Endodermal cell (in vitro differentiated cells): ENCODE measurements at regions not wholly inside any gene's neighbourhood (a gene's known extent, or its start where the extent isn't known, plus 50 kb on each side); places are given as distances from the start of the nearest gene placed in this dataset.

Experiments
- DNase-seq: peaks from one replicate; pipeline ENCODE4 v3.0.0-alpha.2; 2017
- H3K27ac ChIP-seq: 2 replicates; pipeline ENCODE4 v1.5.1; 2013; ENCODE audit warnings: mild to moderate bottlenecking, low read depth, low read length, moderate library complexity
- H3K27me3 ChIP-seq: 2 replicates; pipeline ENCODE4 v1.6.1; 2013; ENCODE audit warnings: mild to moderate bottlenecking, low read length, moderate library complexity; ENCODE audit not compliant: insufficient read depth, control insufficient read depth, poor library complexity, severe bottlenecking
- H3K36me3 ChIP-seq: 2 replicates; pipeline ENCODE4 v1.7.0; 2013; ENCODE audit warnings: mild to moderate bottlenecking, low read length, moderate library complexity; ENCODE audit not compliant: control insufficient read depth, insufficient read depth
- H3K4me1 ChIP-seq: one replicate; pipeline ENCODE4 v1.7.0; 2013; ENCODE audit warnings: low read length; ENCODE audit not compliant: control insufficient read depth, insufficient read depth
- H3K4me3 ChIP-seq: 2 replicates; pipeline ENCODE4 v1.5.1; 2013; ENCODE audit warnings: mild to moderate bottlenecking, low read length, moderate library complexity
- H3K9ac ChIP-seq: 2 replicates; pipeline ENCODE4 v1.6.1; 2013; ENCODE audit warnings: mild to moderate bottlenecking, low read length, moderate library complexity; ENCODE audit not compliant: poor library complexity, severe bottlenecking; ENCODE audit errors: extremely low read depth
- H3K9me3 ChIP-seq: 2 replicates; pipeline ENCODE4 v1.6.1; 2013; ENCODE audit warnings: mild to moderate bottlenecking, low read length, moderate library complexity; ENCODE audit not compliant: control insufficient read depth
- H3K27ac Mint-ChIP-seq: 2 replicates; pipeline ENCODE4 v1.8.0; 2020; ENCODE audit warnings: mixed read lengths
- H3K27me3 Mint-ChIP-seq: 2 replicates; pipeline ENCODE4 v1.8.0; 2021; ENCODE audit warnings: mild to moderate bottlenecking, mixed read lengths; ENCODE audit not compliant: insufficient read depth
- H3K36me3 Mint-ChIP-seq: 2 replicates; pipeline ENCODE4 v1.8.0; 2020; ENCODE audit warnings: low read depth, mixed read lengths
- H3K4me1 Mint-ChIP-seq: 2 replicates; pipeline ENCODE4 v1.8.0; 2020; ENCODE audit warnings: mixed read lengths
- H3K4me3 Mint-ChIP-seq: 2 replicates; pipeline ENCODE4 v1.8.0; 2020; ENCODE audit warnings: mild to moderate bottlenecking, moderate library complexity, mixed read lengths
- H3K9me3 Mint-ChIP-seq: 2 replicates; pipeline ENCODE4 v1.8.0; 2020; ENCODE audit warnings: mild to moderate bottlenecking, mixed read lengths
- WGBS, 2 experiments: methylation state at CpG; one replicate each; pipeline versions ENCODE4 v1.1.5 to v1.1.7; 2013; ENCODE audit warnings: missing lambda C conversion rate in 2 of 2, mixed read lengths in 1 of 2; ENCODE audit not compliant: insufficient coverage in 1 of 2, insufficient read length in 1 of 2; 5-methylcytosine and 5-hydroxymethylcytosine counted together
- TF ChIP-seq, protein P1 (sequence below): fragments of 200-600 bp; sonication (generic); conservative IDR thresholded peaks from 2 replicates; pipeline ENCODE4 v1.5.0; 2021; ENCODE audit warnings: antibody characterized with exemption, mild to moderate bottlenecking

DNA sequence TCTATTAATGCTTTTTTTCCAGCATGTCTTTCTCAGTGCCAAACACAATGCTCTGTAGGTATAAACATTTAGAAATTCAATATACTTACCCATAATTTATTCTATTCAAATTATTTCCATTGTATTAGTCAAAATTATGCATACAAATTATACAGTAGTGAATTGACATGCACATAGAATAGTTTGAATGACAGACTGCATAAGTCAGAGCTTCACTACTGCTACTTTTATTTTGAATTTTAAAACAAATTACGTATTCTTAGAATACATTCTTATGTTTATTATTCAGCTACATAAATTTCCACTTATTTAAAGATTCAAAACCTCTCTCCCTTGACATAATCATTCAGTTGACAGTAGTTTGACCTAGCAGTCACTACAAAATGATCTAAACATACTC lies 808.0 kb upstream of the CCDC179 start:
- no peak overlapping the region for H3K9ac ChIP-seq
- peaks cover 11% of the 10 kb centered on the region for H3K9me3 ChIP-seq
- DNase-seq: no peak
- Mint-ChIP-seq H3K9me3 (peaks cover 3% of the 10 kb centered on the region), H3K4me1 (peaks cover under 1% of the 10 kb centered on the region), H3K27me3 (no peaks in the 10 kb centered on the region), H3K27ac (no peak overlapping the region), H3K36me3 (peaks cover 3% of the 10 kb centered on the region), H3K4me3 (no peak overlapping the region)
- H3K27ac ChIP-seq: no peak overlapping the region
- no peaks in the 10 kb centered on the region for H3K4me1 ChIP-seq
- no peaks in the 10 kb centered on the region for H3K36me3 ChIP-seq
- no peaks in the 10 kb centered on the region for H3K27me3 ChIP-seq
- 100% methylated on average over 1 of the region's 1 CpG for WGBS, 2 experiments
- no peak overlapping the region for H3K4me3 ChIP-seq
- TF ChIP-seq, protein P1, sequence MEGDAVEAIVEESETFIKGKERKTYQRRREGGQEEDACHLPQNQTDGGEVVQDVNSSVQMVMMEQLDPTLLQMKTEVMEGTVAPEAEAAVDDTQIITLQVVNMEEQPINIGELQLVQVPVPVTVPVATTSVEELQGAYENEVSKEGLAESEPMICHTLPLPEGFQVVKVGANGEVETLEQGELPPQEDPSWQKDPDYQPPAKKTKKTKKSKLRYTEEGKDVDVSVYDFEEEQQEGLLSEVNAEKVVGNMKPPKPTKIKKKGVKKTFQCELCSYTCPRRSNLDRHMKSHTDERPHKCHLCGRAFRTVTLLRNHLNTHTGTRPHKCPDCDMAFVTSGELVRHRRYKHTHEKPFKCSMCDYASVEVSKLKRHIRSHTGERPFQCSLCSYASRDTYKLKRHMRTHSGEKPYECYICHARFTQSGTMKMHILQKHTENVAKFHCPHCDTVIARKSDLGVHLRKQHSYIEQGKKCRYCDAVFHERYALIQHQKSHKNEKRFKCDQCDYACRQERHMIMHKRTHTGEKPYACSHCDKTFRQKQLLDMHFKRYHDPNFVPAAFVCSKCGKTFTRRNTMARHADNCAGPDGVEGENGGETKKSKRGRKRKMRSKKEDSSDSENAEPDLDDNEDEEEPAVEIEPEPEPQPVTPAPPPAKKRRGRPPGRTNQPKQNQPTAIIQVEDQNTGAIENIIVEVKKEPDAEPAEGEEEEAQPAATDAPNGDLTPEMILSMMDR: no peak

DNA sequence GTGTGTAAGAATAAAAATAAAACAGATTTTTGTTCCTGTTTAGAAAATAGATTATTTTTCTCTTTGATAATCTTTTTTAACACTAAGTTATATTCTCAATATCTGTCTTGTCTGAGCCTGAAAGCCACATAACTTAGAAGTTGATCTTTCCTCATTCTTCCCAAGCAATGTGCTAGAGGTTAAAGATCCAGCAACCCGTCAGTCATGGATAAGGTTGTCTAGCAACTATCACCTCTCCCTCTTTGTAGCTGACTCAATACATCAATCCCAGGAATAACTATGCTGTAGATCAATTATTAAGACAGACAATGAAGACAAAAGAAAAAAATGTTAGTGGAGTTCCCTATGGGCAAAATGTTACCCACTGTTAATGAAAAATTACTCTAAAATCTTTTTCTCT lies 813.1 kb upstream of the CCDC179 start:
- Histone ChIP-seq H3K27ac (no peak overlapping the region), H3K36me3 (no peaks in the 10 kb centered on the region), H3K4me1 (no peaks in the 10 kb centered on the region), H3K9me3 (no peaks in the 10 kb centered on the region), H3K9ac (no peak overlapping the region), H3K27me3 (no peaks in the 10 kb centered on the region), H3K4me3 (no peak overlapping the region)
- Mint-ChIP-seq H3K9me3 (no peaks in the 10 kb centered on the region), H3K4me3 (no peak overlapping the region), H3K36me3 (no peaks in the 10 kb centered on the region), H3K4me1 (peaks cover 2% of the 10 kb centered on the region), H3K27ac (no peak overlapping the region), H3K27me3 (no peaks in the 10 kb centered on the region)
- TF ChIP-seq, protein P1: no peak
- WGBS, 2 experiments: 71% methylated on average over 1 of the region's 1 CpG; no CpG with 5 or more reads in 1 of the 2 experiments
- DNase-seq: no peak

DNA sequence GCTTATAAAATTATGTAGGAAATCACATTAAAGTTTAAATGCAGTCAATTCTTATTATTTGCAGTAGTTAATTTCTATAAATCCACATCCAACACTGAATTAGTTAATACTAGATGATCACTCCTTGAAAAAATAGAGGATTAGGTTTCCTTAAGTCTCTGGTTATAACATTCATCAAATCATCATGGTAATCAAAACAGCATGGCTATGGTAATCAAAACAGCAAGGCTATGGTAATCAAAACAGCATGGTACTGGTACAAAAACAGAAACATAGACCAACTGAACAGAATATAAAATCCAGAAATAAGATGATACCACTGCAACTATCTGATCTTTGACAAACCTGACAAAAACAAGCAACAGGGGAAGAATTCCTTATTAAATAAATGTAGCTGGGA lies 814.6 kb upstream of the CCDC179 start:
- no peak overlapping the region for H3K27ac ChIP-seq
- H3K27me3 ChIP-seq: no peaks in the 10 kb centered on the region
- no peaks in the 10 kb centered on the region for H3K9me3 ChIP-seq
- no peak for DNase-seq
- peaks cover 2% of the 10 kb centered on the region for H3K4me1 Mint-ChIP-seq
- no peaks in the 10 kb centered on the region for H3K27me3 Mint-ChIP-seq
- no peaks in the 10 kb centered on the region for H3K36me3 Mint-ChIP-seq
- H3K4me3 Mint-ChIP-seq: no peak overlapping the region
- H3K9me3 Mint-ChIP-seq: no peaks in the 10 kb centered on the region
- H3K4me3 ChIP-seq: no peak overlapping the region
- H3K36me3 ChIP-seq: no peaks in the 10 kb centered on the region
- TF ChIP-seq, protein P1: no peak
- no peak overlapping the region for H3K9ac ChIP-seq
- H3K27ac Mint-ChIP-seq: no peak overlapping the region
- H3K4me1 ChIP-seq: no peaks in the 10 kb centered on the region
